H1 (cell line): ENCODE measurements at regions not wholly inside any gene's neighbourhood (a gene's known extent, or its start where the extent isn't known, plus 50 kb on each side); places are given as distances from the start of the nearest gene placed in this dataset.

ENCODE experiments used
- CTCF ChIA-PET: fragments of 300-600 bp; sonication (Branson Sonifier 250); formaldehyde crosslinking; loops from one replicate; lab custom pipeline; 2021; ENCODE audit not compliant: partially characterized antibody; lab: Charles Lee
- POLR2A ChIA-PET: fragments of 300-600 bp; sonication (Branson Sonifier 250); formaldehyde crosslinking; loops from one replicate; lab custom pipeline; 2021; ENCODE audit warnings: inconsistent platforms; ENCODE audit not compliant: partially characterized antibody; lab: Charles Lee
- DNase-seq, 2 experiments: peaks; one replicate each; pipeline versions ENCODE4 v3.0.0 to v3.0.0-alpha.2; 2010 to 2022; ENCODE audit warnings: low spot score in 2 of 2, low read depth in 1 of 2, mixed read lengths in 1 of 2
- FAIRE-seq: peaks from 2 replicates; lab custom pipeline; 2011; peaks lifted over from hg19 to GRCh38; lab: Jason Lieb, UNC
- H2AFZ ChIP-seq: 2 replicates; pipeline ENCODE4 v1.8.1; 2012; ENCODE audit warnings: low read length, inconsistent platforms
- H2AK5ac ChIP-seq: 2 replicates; pipeline ENCODE4 v1.6.1; 2013; ENCODE audit warnings: low read depth, low read length
- H2BK120ac ChIP-seq: replicated peaks from 2 replicates; pipeline ENCODE3; 2013; ENCODE audit warnings: low read depth, low read length, inconsistent platforms
- H2BK12ac ChIP-seq: 2 replicates; pipeline ENCODE4 v1.6.1; 2013; ENCODE audit warnings: low read depth, low read length
- H2BK15ac ChIP-seq: 2 replicates; pipeline ENCODE4 v1.6.1; 2013; ENCODE audit warnings: low read length
- H2BK20ac ChIP-seq: 2 replicates; pipeline ENCODE4 v1.6.1; 2013; ENCODE audit warnings: low read length
- H2BK5ac ChIP-seq: 2 replicates; pipeline ENCODE4 v1.6.1; 2013; ENCODE audit warnings: low read depth, low read length
- H3K14ac ChIP-seq: 2 replicates; pipeline ENCODE4 v1.6.1; 2013; ENCODE audit warnings: inconsistent platforms; ENCODE audit not compliant: insufficient read length
- H3K18ac ChIP-seq: 2 replicates; pipeline ENCODE4 v1.6.1; 2013; ENCODE audit warnings: low read length; ENCODE audit errors: extremely low read depth
- H3K23ac ChIP-seq: 2 replicates; pipeline ENCODE4 v1.6.1; 2013; ENCODE audit warnings: inconsistent platforms; ENCODE audit not compliant: insufficient read length
- H3K23me2 ChIP-seq: 2 replicates; pipeline ENCODE4 v1.6.1; 2013; ENCODE audit warnings: low read depth, low read length
- H3K27ac ChIP-seq: 2 replicates; pipeline ENCODE4 v1.6.1; 2011; ENCODE audit warnings: low read depth, low read length, inconsistent platforms
- H3K27me3 ChIP-seq, 4 experiments: replicated peaks in 1 of 4; 1 replicate in 1 of 4; 2 replicates in 3 of 4; pipeline versions ENCODE4 v1.6.1 to v1.8.1; 2011 to 2013; ENCODE audit warnings: low read length in 3 of 4, mild to moderate bottlenecking in 3 of 4, inconsistent platforms in 2 of 4, mixed read lengths in 2 of 4, moderate library complexity in 1 of 4; ENCODE audit not compliant: control insufficient read depth in 3 of 4, insufficient read depth in 3 of 4; ENCODE audit errors: extremely low read depth in 1 of 4
- H3K36me3 ChIP-seq, 4 experiments: 2 replicates each; pipeline versions ENCODE4 v1.6.1 to v1.8.1; 2011 to 2013; ENCODE audit warnings: mild to moderate bottlenecking in 4 of 4, low read length in 3 of 4, moderate library complexity in 2 of 4, control low read depth in 1 of 4, inconsistent platforms in 1 of 4; ENCODE audit not compliant: insufficient read depth in 4 of 4, control insufficient read depth in 2 of 4
- H3K4ac ChIP-seq: replicated peaks from 2 replicates; pipeline ENCODE3; 2013; ENCODE audit warnings: low read length, low read depth, mixed read lengths, inconsistent platforms; ENCODE audit not compliant: insufficient read length
- H3K4me1 ChIP-seq, 4 experiments: replicated peaks in 1 of 4; 1 replicate in 1 of 4; 2 replicates in 3 of 4; pipeline versions ENCODE4 v1.6.1 to v1.8.1; 2011 to 2013; ENCODE audit warnings: low read length in 3 of 4, inconsistent platforms in 2 of 4, mixed read lengths in 1 of 4; ENCODE audit not compliant: insufficient read depth in 4 of 4, control insufficient read depth in 3 of 4
- H3K4me2 ChIP-seq, 2 experiments: 2 replicates each; pipeline versions ENCODE4 v1.6.1 to v1.8.1; 2011 to 2013; ENCODE audit warnings: low read depth in 2 of 2, low read length in 2 of 2, control low read depth in 1 of 2, inconsistent platforms in 1 of 2, mild to moderate bottlenecking in 1 of 2; ENCODE audit not compliant: insufficient read depth in 1 of 2
- H3K4me3 ChIP-seq, 4 experiments: fragments of 200-600, 300-600 bp in 1 of 4; sonication (generic), shearing (Covaris generic), sonication (Bioruptor Twin) in 1 of 4; 2 replicates each; pipeline versions ENCODE4 v1.5.1 to v1.8.1; 2011 to 2016; ENCODE audit warnings: low read length in 4 of 4, low read depth in 3 of 4, control low read depth in 2 of 4, inconsistent platforms in 2 of 4, mild to moderate bottlenecking in 2 of 4, mixed read lengths in 1 of 4, moderate library complexity in 1 of 4; ENCODE audit not compliant: insufficient read depth in 2 of 4; ENCODE audit errors: extremely low read depth in 1 of 4
- H3K56ac ChIP-seq: replicated peaks from 2 replicates; pipeline ENCODE3; 2013; ENCODE audit warnings: low read depth, mild to moderate bottlenecking, mixed read lengths, low read length, inconsistent platforms; ENCODE audit not compliant: insufficient read length
- H3K79me1 ChIP-seq: 2 replicates; pipeline ENCODE4 v1.6.1; 2013; ENCODE audit warnings: low read depth, low read length, control low read depth
- H3K79me2 ChIP-seq, 2 experiments: 2 replicates each; pipeline versions ENCODE4 v1.6.1 to v1.8.1; 2012 to 2013; ENCODE audit warnings: low read length in 2 of 2, mild to moderate bottlenecking in 2 of 2, inconsistent platforms in 1 of 2; ENCODE audit not compliant: insufficient read depth in 2 of 2, control insufficient read depth in 1 of 2
- H3K9ac ChIP-seq, 4 experiments: replicated peaks in 1 of 4; 1 replicate in 1 of 4; 2 replicates in 3 of 4; pipeline versions ENCODE4 v1.6.1 to v1.8.1; 2011 to 2013; ENCODE audit warnings: low read depth in 3 of 4, low read length in 3 of 4, control low read depth in 2 of 4, mild to moderate bottlenecking in 2 of 4, moderate library complexity in 2 of 4, inconsistent platforms in 1 of 4; ENCODE audit errors: extremely low read depth in 1 of 4
- H3K9me3 ChIP-seq, 2 experiments: 2 replicates each; pipeline versions ENCODE4 v1.6.1 to v1.8.1; 2012 to 2013; ENCODE audit warnings: mild to moderate bottlenecking in 2 of 2, moderate library complexity in 2 of 2, control low read depth in 1 of 2, inconsistent platforms in 1 of 2, low read depth in 1 of 2, low read length in 1 of 2, mixed read lengths in 1 of 2; ENCODE audit not compliant: insufficient read depth in 2 of 2
- H4K20me1 ChIP-seq, 2 experiments: replicated peaks in 1 of 2; 2 replicates each; pipeline versions ENCODE3 to v1.8.1; 2011 to 2013; ENCODE audit warnings: inconsistent platforms in 2 of 2, low read length in 2 of 2, mild to moderate bottlenecking in 1 of 2; ENCODE audit not compliant: insufficient read depth in 2 of 2, control insufficient read depth in 1 of 2
- H4K5ac ChIP-seq: 2 replicates; pipeline ENCODE4 v1.6.1; 2013; ENCODE audit warnings: low read length, low read depth, mixed read lengths, inconsistent platforms; ENCODE audit not compliant: insufficient read length
- H4K8ac ChIP-seq: 2 replicates; pipeline ENCODE4 v1.8.0; 2013; ENCODE audit warnings: mild to moderate bottlenecking, moderate library complexity, low read length, inconsistent platforms; ENCODE audit not compliant: insufficient read depth; ENCODE audit errors: extremely low read depth
- H4K91ac ChIP-seq: replicated peaks from 2 replicates; pipeline ENCODE3; 2013; ENCODE audit warnings: low read length, mixed read lengths, inconsistent platforms; ENCODE audit not compliant: insufficient read length
- CBX8 ChIP-seq: fragments of 300-800, 300-1000 bp; sonication (generic); IDR thresholded peaks from 2 replicates; pipeline ENCODE4 v1.7.1; 2016; ENCODE audit warnings: low read depth, low read length, borderline replicate concordance
- EZH2 ChIP-seq: fragments of 200-600 bp; sonication (generic); IDR thresholded peaks from 2 replicates; pipeline ENCODE4 v1.7.1; 2012; ENCODE audit warnings: low read depth, mild to moderate bottlenecking, moderate library complexity, low read length, inconsistent platforms; ENCODE audit not compliant: severe bottlenecking
- GTF2F1 ChIP-seq: IDR thresholded peaks from 2 replicates; pipeline ENCODE4 v1.6.1; 2012; ENCODE audit warnings: low read depth, low read length, improper control_type of control experiment, borderline replicate concordance
- HDAC6 ChIP-seq: IDR thresholded peaks from one replicate; pipeline ENCODE4 v1.7.1; 2012; ENCODE audit warnings: low read depth, mild to moderate bottlenecking, inconsistent platforms, low read length, moderate library complexity
- POLR2A ChIP-seq, 2 experiments: IDR thresholded peaks; 1 replicate in 1 of 2; 2 replicates in 1 of 2; pipeline ENCODE4 v1.6.1; 2011; ENCODE audit warnings: low read depth in 2 of 2, low read length in 2 of 2, mild to moderate bottlenecking in 2 of 2; ENCODE audit errors: control extremely low read depth in 1 of 2
- RAD21 ChIP-seq, 2 experiments: IDR thresholded peaks in 1 of 2; conservative IDR thresholded peaks in 1 of 2; 2 replicates each; pipeline ENCODE4 v1.6.1; 2011; ENCODE audit warnings: low read depth in 2 of 2, low read length in 2 of 2, improper control_type of control experiment in 1 of 2, inconsistent platforms in 1 of 2, mild to moderate bottlenecking in 1 of 2, moderate library complexity in 1 of 2
- RBBP5 ChIP-seq: IDR thresholded peaks from 2 replicates; pipeline ENCODE4 v1.7.1; 2012; ENCODE audit warnings: low read depth, mild to moderate bottlenecking, inconsistent platforms, low read length, moderate library complexity, borderline replicate concordance
- SAP30 ChIP-seq: fragments of 300-600 bp; sonication (generic); IDR thresholded peaks from 2 replicates; pipeline ENCODE4 v1.7.1; 2012; ENCODE audit warnings: low read length, moderate library complexity, mild to moderate bottlenecking, inconsistent platforms; ENCODE audit not compliant: insufficient read depth, insufficient replicate concordance
- SIRT6 ChIP-seq: IDR thresholded peaks from one replicate; pipeline ENCODE4 v1.7.1; 2012; ENCODE audit warnings: low read length, inconsistent platforms
- SP2 ChIP-seq: IDR thresholded peaks from 2 replicates; pipeline ENCODE4 v1.6.1; 2012; ENCODE audit warnings: mild to moderate bottlenecking, low read length, inconsistent platforms
- SP4 ChIP-seq: IDR thresholded peaks from 2 replicates; pipeline ENCODE4 v1.6.1; 2012; ENCODE audit warnings: low read length, inconsistent platforms
- TAF1 ChIP-seq: IDR thresholded peaks from 2 replicates; pipeline ENCODE4 v1.6.1; 2011; ENCODE audit warnings: mild to moderate bottlenecking, low read depth, low read length
- TAF7 ChIP-seq: optimal IDR thresholded peaks from 2 replicates; pipeline ENCODE3; 2011; ENCODE audit warnings: low read depth, mild to moderate bottlenecking, inconsistent platforms, low read length, moderate library complexity, borderline replicate concordance
- WGBS, 2 experiments: shearing (Covaris generic) in 1 of 2; methylation state at CpG; one replicate each; pipeline versions ENCODE4 v1.1.6 to v1.1.7; 2013 to 2015; ENCODE audit warnings: low lambda C conversion rate in 2 of 2, mixed read lengths in 2 of 2, inconsistent platforms in 1 of 2, low coverage in 1 of 2, missing lambda C conversion rate in 1 of 2; ENCODE audit not compliant: insufficient replicate concordance in 2 of 2, insufficient coverage in 1 of 2, insufficient read length in 1 of 2; ENCODE audit errors: extremely low coverage in 1 of 2, missing lambda C conversion rate in 1 of 2; 5-methylcytosine and 5-hydroxymethylcytosine counted together
- TF ChIP-seq, protein P1 (sequence below): IDR thresholded peaks from 2 replicates; pipeline ENCODE4 v1.6.1; 2012; ENCODE audit warnings: inconsistent platforms

DNA sequence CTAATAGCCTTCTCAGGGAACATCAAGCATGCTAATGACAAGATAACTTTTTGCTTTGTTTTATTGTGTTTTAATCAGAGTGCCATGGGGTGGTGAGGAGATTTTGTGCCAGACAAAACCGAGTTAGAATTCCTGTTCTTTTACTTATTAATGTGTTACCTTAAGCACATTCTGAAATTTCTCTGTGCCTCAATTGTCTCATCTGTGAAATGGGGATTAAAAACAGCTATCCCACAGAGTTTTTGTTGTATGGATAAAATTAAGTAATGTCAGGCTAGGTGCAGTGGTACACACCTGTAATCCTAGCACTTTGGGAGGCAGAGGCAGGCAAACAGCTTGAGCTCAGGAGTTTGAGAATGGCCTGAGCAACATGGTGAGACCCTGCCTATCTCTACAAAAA, 138.0 kb downstream of the PROX1 start:
- Histone ChIP-seq H3K23me2 (no peaks in the 10 kb centered on the region), H3K79me2 (no peaks in the 10 kb centered on the region), H4K8ac (no peak overlapping the region), H2AK5ac (no peak overlapping the region), H4K20me1 (no peaks in the 10 kb centered on the region), H3K9me3 (no peaks in the 10 kb centered on the region), H3K27ac (no peak overlapping the region), H4K5ac (no peak overlapping the region), H3K36me3 (no peaks in the 10 kb centered on the region), H3K14ac (no peak overlapping the region), H2AFZ (no peak overlapping the region), H3K4me1 (no peaks in the 10 kb centered on the region), H2BK5ac (no peak overlapping the region), H2BK12ac (no peak overlapping the region), H3K79me1 (no peaks in the 10 kb centered on the region), H4K91ac (no peak overlapping the region), H3K4ac (no peak overlapping the region), H3K4me2 (no peak overlapping the region), H2BK120ac (no peak overlapping the region), H3K4me3 (no peak overlapping the region), H3K56ac (no peak overlapping the region), H3K18ac (no peak overlapping the region), H3K9ac (no peak overlapping the region), H3K23ac (no peak overlapping the region), H3K27me3 (no peaks in the 10 kb centered on the region; a peak in 1 of 7 replicates), H2BK15ac (no peak overlapping the region), H2BK20ac (no peak overlapping the region)
- ChIA-PET POLR2A (no interaction called here), CTCF (interaction anchor here (0.6 to 1.5 kb wide), 4 partner anchors 88 to 1003 kb away, joined by 3 to 5 read pairs (median 4); no protein-coding TSS in a partner anchor)
- DNase-seq (no peak), FAIRE-seq (no peak)
- WGBS, 2 experiments, result 76% methylated on average over 1 of the region's 1 CpG; no CpG with 5 or more reads in 1 of the 2 experiments
- TF ChIP-seq EZH2 (no peak), SIRT6 (no peak), TAF7 (no peak), SAP30 (no peak), HDAC6 (no peak), RBBP5 (no peak), RAD21 (IDR thresholded peaks at IDR 0.05 in 1 of 2, conservative IDR thresholded peaks at IDR 0.05 in 1 of 2; ENCODE audit: low read depth in 2 of 2, low read length in 2 of 2) (no peak), GTF2F1 (no peak), SP2 (no peak), CBX8 (no peak), POLR2A (IDR thresholded peaks at IDR 0.05; ENCODE audit: control extremely low read depth in 1 of 2, low read depth in 2 of 2, low read length in 2 of 2) (no peak), TAF1 (no peak), SP4 (no peak)
- TF ChIP-seq, protein P1, sequence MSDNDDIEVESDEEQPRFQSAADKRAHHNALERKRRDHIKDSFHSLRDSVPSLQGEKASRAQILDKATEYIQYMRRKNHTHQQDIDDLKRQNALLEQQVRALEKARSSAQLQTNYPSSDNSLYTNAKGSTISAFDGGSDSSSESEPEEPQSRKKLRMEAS, result no peak
